Left kidney (tissue), 1 donor: ENCODE measurements at regions not wholly inside any gene's neighbourhood (a gene's known extent, or its start where the extent isn't known, plus 50 kb on each side); places are given as distances from the start of the nearest gene placed in this dataset.

Source experiments
- DNase-seq: peaks from one replicate; pipeline ENCODE4 v3.0.0-alpha.2; 2013

GRCh38 chr18:41621177-41621576 lies 333.9 kb upstream of the PIK3C3 start:
- DNase-seq, result no peak

DNA sequence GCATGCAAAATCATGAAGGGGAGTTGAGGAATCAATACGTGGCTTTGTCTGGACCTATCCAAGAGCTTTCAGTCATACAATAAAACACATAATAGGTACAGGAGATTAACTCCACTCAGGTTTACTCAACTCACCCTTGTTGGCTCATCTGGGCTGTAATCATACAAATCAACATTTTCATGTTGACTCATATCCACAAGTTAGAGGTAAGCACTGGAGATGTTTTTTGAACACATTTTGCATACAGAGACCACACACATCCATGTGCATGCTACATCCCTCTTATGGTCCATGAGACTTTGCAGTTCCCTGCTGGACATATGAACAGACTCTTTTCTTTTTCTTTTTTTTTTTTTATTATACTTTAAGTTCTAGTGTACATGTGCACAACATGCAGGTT lies 336.9 kb upstream of the PIK3C3 start:
- DNase-seq, result no peak

DNA sequence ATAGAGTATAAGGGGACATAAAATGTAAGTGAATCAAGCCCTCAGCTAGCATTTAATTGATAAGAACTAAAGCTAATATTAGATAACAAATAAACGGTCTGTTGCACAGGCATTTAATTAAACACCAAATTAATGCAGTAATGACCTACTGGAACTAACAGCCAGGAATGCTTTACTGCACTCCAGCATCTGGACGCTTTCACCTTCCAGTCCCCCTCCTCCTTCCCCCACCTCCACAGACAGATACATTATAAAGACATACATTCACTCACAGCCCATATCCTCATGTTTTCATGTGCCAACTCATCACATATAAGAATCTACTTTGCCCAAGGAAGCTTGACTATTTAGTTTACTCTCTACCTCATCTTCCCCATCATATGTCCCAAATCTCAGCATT lies 337.4 kb upstream of the PIK3C3 start:
- DNase-seq, result no peak

DNA sequence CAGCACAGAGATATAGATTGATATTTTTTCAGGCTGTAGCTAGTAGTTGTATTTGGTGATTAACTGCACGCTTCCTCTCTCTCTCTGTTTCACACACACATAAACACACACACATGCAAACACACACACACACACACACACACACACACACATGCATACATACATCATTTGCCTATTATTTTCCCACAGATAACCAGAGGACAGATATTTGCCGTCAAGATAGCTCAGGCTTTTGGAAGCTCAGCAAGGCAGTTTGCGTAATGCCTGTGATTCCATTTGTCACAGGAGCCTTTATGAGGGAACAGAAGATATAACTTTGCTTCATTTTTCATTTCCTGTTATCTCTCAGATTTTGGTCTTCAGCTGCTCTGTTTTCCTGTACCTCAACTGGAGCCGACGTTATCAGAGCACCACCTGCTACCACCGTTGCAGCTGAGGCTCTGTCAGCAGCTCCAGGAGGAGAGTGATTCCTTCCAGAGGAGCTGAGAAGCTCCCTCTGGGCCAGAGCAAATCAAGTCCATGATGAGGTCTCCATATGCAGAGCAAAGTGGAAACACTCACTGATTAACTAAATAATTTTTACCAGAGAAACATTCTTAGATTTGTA lies 341.9 kb upstream of the PIK3C3 start:
- DNase-seq, result no peak

GRCh38 chr18:41604964-41605363 lies 350.1 kb upstream of the PIK3C3 start:
- no peak for DNase-seq

DNA sequence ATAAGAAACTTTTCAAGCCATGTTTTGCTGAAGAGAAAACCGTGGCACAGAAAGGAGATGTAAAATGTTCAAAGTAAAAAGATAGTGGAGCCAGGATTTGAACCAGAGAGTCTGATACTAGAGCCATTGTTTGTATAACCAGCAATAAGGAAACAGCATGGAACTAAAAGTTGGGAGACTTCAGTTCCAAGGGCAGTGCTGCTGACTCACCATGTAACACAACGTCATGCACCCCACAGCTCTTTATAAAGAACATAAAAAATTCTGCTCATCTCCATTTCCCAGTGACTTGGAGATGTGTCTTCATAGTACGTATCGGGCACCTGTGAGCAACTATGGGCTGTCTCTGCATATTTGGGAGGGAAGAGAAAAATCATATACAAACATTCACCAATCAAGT lies 353.0 kb upstream of the PIK3C3 start:
- DNase-seq, result no peak

GRCh38 chr18:41600693-41601391 lies 354.2 kb upstream of the PIK3C3 start:
- DNase-seq, result no peak

DNA sequence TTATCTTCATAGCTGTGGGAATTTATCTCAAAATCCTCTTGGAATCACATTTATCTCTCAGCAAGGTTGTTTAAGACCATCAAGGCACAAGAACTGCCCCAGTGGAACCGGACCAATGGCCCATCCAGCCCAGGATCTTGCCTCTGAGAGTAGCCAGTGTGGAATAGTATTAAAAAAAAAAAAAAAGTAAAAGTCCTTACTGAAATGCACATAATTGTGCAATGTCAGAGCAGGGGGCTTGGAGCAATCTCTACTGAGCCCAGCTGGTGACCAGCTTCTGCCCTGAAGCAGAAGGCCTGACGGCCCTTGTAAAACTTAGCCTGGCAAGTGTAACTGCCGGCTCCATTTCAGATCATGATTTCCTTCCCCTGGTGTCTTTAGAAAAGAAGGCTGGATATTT lies 355.6 kb upstream of the PIK3C3 start:
- no peak for DNase-seq

DNA sequence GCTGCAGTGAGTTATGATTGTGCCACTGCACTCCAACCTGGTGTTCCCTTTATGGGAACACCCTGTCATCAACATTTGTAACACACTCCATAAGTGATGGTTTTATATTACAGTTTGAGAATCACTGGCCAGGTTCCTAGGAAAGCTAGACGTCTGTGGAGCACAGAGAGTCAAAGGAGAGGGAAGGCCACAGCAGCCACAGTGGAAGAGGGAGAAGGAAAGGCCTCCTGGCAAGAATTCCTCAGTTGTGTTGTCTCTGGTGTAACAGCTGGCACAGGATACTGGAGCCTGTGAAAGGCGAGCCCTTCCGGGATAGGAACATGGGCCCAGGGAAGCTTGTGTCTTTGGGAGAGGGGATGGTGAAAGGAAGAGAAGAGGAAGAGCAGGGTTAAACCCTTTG lies 360.5 kb upstream of the PIK3C3 start:
- no peak for DNase-seq

GRCh38 chr18:41593171-41593675 lies 361.8 kb upstream of the PIK3C3 start:
- DNase-seq, result no peak

DNA sequence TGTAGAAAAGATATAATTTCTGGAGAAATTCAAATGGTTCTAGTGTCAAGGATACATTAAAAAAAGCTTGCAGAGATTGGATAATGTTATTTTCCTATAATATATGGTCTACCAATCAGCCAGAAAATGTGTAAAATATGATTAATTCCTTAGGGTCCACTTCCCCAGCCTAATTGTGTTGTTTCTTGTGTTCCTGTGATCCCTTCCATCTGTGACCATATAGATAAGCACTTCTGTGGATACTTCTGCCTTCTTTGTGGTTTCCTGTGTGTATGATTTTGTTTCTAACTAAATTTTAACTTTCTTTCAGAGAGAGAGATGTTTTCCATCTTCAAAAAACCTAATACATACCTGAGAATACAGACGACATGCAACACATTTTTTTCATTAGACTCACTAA lies 367.1 kb upstream of the PIK3C3 start:
- peak; percentile 10 for DNase-seq

- DNase-seq, result no peak
Observed at GRCh38 chr18:41585512-41585911, 369.5 kb upstream of the PIK3C3 start.

DNA sequence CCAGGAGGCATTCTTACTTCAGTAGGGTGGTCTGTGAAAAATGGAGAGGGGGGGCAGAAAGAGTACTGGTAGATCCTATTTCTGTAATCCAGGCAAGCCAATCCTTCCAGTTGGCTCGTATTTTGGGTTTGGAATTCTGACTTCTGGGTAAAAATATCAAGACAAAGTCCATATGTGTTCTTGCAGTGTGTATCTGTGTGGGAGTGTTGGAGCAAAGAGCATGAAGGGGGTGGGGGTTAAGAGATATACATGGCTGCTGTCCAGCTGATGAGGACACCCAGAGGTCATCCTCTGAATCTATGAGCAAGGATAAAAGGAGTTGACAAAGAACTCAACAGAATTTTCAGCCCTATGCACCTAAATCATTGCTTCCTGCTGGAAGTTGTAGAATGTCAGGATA lies 375.8 kb upstream of the PIK3C3 start:
- DNase-seq, result peak; percentile 6

GRCh38 chr18:41577529-41577928 lies 377.5 kb upstream of the PIK3C3 start:
- no peak for DNase-seq

DNA sequence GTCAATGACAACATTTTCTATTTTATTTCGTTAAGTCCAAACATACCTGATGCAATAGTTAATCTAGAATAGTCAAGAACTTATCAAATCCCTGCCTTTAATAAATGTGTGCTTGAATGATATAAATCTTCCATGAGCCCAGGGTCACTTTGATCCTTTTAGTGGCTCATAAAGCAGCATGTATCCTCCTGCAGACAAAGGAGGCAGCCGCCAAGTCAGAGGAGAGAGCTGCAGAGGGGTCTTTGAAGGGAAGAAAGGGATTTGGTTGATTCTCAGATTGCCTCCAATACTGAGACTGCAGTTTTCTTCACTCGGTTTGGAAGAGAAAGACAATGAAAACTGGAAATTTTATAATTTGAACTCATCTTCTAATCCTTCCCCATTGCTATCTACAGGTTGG lies 378.4 kb upstream of the PIK3C3 start:
- DNase-seq, result no peak

- DNase-seq, result no peak
Observed at GRCh38 chr18:41569867-41570266, 385.2 kb upstream of the PIK3C3 start.

DNA sequence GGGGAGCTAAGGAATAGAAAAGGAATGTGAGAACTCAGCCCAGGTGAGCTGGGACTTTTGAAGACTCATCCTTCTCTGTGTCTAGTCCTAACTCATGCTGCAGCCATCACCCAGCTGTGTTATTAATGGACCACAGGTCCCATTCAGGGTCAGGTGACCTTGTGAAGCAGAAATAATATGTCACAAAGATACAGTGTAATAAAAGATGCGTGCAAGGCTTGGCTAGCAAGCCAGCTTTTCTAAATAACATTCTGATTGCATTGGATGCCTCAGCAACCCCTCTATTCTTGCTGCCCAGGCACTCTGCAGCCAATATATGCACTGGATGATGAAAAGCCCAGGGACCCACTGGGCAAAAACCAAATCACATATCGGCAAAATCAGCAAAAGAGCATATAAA lies 393.1 kb upstream of the PIK3C3 start:
- DNase-seq, result no peak

DNA sequence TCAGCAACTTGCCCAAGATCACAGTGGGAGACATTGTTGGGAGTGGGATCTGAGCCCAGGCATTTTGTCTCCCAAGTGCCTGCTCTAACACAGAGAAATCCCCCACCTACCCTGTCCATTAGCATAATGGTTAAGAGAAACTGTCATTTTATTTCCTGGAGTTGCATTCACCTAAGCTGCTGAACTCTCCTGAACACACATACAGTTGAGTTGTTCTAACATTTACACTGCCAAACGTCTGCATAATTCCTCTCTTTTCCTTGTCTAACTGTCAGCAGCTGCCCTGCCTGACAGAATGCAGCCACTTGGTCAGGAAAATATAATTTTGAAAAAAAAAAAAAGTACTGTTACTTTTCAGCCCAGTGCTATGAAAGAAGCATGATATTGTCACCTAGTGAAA lies 396.3 kb upstream of the PIK3C3 start:
- DNase-seq, result no peak

DNA sequence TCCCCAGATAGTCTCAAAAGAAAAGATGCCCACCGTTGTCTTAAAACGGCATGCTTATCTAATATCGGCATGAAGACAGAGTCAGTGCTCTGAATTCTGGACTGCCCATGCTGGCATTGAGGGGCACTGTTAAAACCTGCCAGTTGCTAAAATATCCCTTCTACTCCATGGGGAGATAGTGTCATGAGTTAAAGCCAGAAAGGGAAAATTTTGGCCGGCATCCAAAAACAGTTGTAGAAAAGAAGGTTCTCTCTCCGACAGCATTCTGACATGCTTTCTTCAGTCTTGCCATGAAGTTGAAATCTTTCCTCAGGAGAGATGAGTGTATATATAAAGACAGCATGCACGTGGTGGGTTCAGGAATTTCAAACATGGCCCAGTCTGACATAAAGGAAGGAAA lies 401.3 kb upstream of the PIK3C3 start:
- no peak for DNase-seq

GRCh38 chr18:41548521-41549260 lies 406.3 kb upstream of the PIK3C3 start:
- no peak for DNase-seq

GRCh38 chr18:41545091-41545888 lies 409.7 kb upstream of the PIK3C3 start:
- DNase-seq, result no peak

DNA sequence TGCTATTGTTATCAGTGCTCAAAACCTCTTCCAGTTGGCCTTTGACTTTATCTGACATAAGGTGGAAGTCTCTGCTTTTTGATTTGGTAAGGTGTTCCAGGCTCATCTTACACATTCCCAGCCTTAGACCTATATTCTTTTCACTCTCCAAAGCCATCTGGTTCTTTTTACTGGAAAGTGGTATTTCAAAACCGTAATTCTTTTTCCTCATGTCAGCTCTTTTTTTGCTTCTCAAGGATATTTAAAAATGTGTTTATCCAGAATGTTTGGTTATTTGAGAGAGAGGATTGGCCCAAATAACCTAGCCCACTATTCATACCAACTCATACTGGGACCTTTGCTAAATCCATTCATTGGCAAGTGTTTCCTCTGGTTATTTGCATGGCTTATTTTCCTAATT lies 411.2 kb upstream of the PIK3C3 start:
- no peak for DNase-seq
